ENCODE measurements at regions not wholly inside any gene's neighbourhood (a gene's known extent, or its start where the extent isn't known, plus 50 kb on each side); places are given as distances from the start of the nearest gene placed in this dataset.

GRCh38 chr20:7490288-7490687 lies 450.0 kb downstream of the HAO1 start:
- TF ChIP-seq MAX (IDR thresholded peaks at IDR 0.05; ENCODE audit: low read depth) = no peak
- no peak for TF ChIP-seq CHD2 (IDR thresholded peaks at IDR 0.05; ENCODE audit: low read length, partially characterized antibody)
- no peak for TF ChIP-seq CTCF (IDR thresholded peaks at IDR 0.05)
- TF ChIP-seq RXRA (IDR thresholded peaks at IDR 0.05; ENCODE audit: borderline replicate concordance, low read depth) = no peak
- TF ChIP-seq ELF1 (IDR thresholded peaks at IDR 0.05) = no peak
- TF ChIP-seq RAD21 (IDR thresholded peaks at IDR 0.05; ENCODE audit: low read length) = no peak
- no peak for TF ChIP-seq PBX3 (IDR thresholded peaks at IDR 0.05)
